ENCODE measurements at regions not wholly inside any gene's neighbourhood (a gene's known extent, or its start where the extent isn't known, plus 50 kb on each side); places are given as distances from the start of the nearest gene placed in this dataset.

GRCh38 chr5:93873211-93873736, 131.9 kb upstream of the POU5F2 start:
- no peak for TF ChIP-seq CTCF (IDR thresholded peaks at IDR 0.05; ENCODE audit: control extremely low read depth, extremely low read depth, low read depth, missing control alignments)
- ChIA-PET POLR2A (no interaction called here), CTCF (interaction anchor here (1.2 to 1.8 kb wide), 4 partner anchors 14 to 63 kb away, joined by 3 to 8 read pairs (median 3); no protein-coding TSS in a partner anchor)
- no peak for DNase-seq (ENCODE audit: extremely low spot score)

- DNase-seq (ENCODE audit: extremely low spot score), result no peak
- ChIA-PET CTCF (no interaction called here), POLR2A (no interaction called here)
- TF ChIP-seq CTCF (IDR thresholded peaks at IDR 0.05; ENCODE audit: control extremely low read depth, extremely low read depth, low read depth, missing control alignments), result no peak
These were observed 129.2 kb upstream of the POU5F2 start for GRCh38 chr5:93870649-93871048.

- CTCF ChIA-PET, result no interaction called here
- POLR2A ChIA-PET, result no interaction called here
- no peak for DNase-seq (ENCODE audit: extremely low spot score)
- TF ChIP-seq CTCF (IDR thresholded peaks at IDR 0.05; ENCODE audit: control extremely low read depth, extremely low read depth, low read depth, missing control alignments), result no peak
These were observed 127.5 kb upstream of the POU5F2 start for GRCh38 chr5:93868851-93869250.

GRCh38 chr5:93850311-93850710, 108.9 kb upstream of the POU5F2 start:
- ChIA-PET POLR2A (no interaction called here), CTCF (interaction anchor here (0.7 to 1.3 kb wide), 4 partner anchors 11 to 24 kb away, joined by 3 to 4 read pairs (median 3); no protein-coding TSS in a partner anchor)
- DNase-seq (ENCODE audit: extremely low spot score), result no peak
- TF ChIP-seq CTCF (IDR thresholded peaks at IDR 0.05; ENCODE audit: control extremely low read depth, extremely low read depth, low read depth, missing control alignments), result no peak

GRCh38 chr5:93845376-93845775, 104.0 kb upstream of the POU5F2 start:
- CTCF ChIA-PET, result interaction anchor here (1.7 kb wide), 1 partner anchor 10 kb away, joined by 4 read pairs; no protein-coding TSS in a partner anchor
- no peak for TF ChIP-seq CTCF (IDR thresholded peaks at IDR 0.05; ENCODE audit: control extremely low read depth, extremely low read depth, low read depth, missing control alignments)
- DNase-seq (ENCODE audit: extremely low spot score), result no peak
- POLR2A ChIA-PET, result no interaction called here

GRCh38 chr5:93831449-93831848, 90.0 kb upstream of the POU5F2 start:
- no peak for TF ChIP-seq CTCF (IDR thresholded peaks at IDR 0.05; ENCODE audit: control extremely low read depth, extremely low read depth, low read depth, missing control alignments)
- POLR2A ChIA-PET, result interaction anchor here (0.7 kb wide), 1 partner anchor 19 kb away, joined by 8 read pairs; no protein-coding TSS in a partner anchor
- CTCF ChIA-PET, result interaction anchor here (1.1 to 1.2 kb wide), 2 partner anchors 19 to 26 kb away, joined by 3 read pairs; no protein-coding TSS in a partner anchor
- DNase-seq (ENCODE audit: extremely low spot score), result no peak
